Parathyroid adenoma (tissue), 2 donors: ENCODE measurements at regions not wholly inside any gene's neighbourhood (a gene's known extent, or its start where the extent isn't known, plus 50 kb on each side); places are given as distances from the start of the nearest gene placed in this dataset.
"Not testable (repeated sequence)": the region's sequence is repeated elsewhere in the genome, so short reads cannot be mapped to it uniquely, and the experiment has no call there.

Source experiments
- H2AFZ ChIP-seq: fragments of 300-600 bp; sonication (generic); one replicate; pipeline ENCODE4 v1.7.0; 2017; ENCODE audit warnings: antibody characterized with exemption, mild to moderate bottlenecking
- H3K27ac ChIP-seq: fragments of 300-600 bp; sonication (generic); one replicate; pipeline ENCODE4 v1.7.0; 2017
- H3K27me3 ChIP-seq: fragments of 300-600 bp; sonication (generic); one replicate; pipeline ENCODE4 v1.7.0; 2017; ENCODE audit warnings: low read length; ENCODE audit not compliant: control insufficient read depth, insufficient read depth
- H3K36me3 ChIP-seq: fragments of 300-600 bp; sonication (generic); one replicate; pipeline ENCODE4 v1.7.0; 2017; ENCODE audit warnings: low read length; ENCODE audit not compliant: control insufficient read depth, insufficient read depth
- H3K4me1 ChIP-seq: fragments of 300-600 bp; sonication (generic); one replicate; pipeline ENCODE4 v1.7.0; 2017; ENCODE audit warnings: control low read depth
- H3K4me2 ChIP-seq: fragments of 300-600 bp; sonication (generic); one replicate; pipeline ENCODE4 v1.7.0; 2017; ENCODE audit warnings: low read length
- H3K4me3 ChIP-seq: fragments of 300-600 bp; sonication (generic); one replicate; pipeline ENCODE4 v1.7.0; 2017; ENCODE audit warnings: low read depth, low read length
- H3K79me2 ChIP-seq: fragments of 300-600 bp; sonication (generic); one replicate; pipeline ENCODE4 v1.7.0; 2017; ENCODE audit warnings: control low read depth
- H3K9ac ChIP-seq: fragments of 300-600 bp; sonication (generic); one replicate; pipeline ENCODE4 v1.7.0; 2017; ENCODE audit warnings: mild to moderate bottlenecking
- H3K9me3 ChIP-seq: fragments of 300-600 bp; sonication (generic); one replicate; pipeline ENCODE4 v1.7.0; 2017; ENCODE audit warnings: low read length; ENCODE audit not compliant: control insufficient read depth
- TF ChIP-seq, protein P1 (sequence below): fragments of 300-600 bp; sonication (generic); IDR thresholded peaks from one replicate; pipeline ENCODE4 v1.7.0; 2017; ENCODE audit warnings: antibody characterized with exemption, mild to moderate bottlenecking
- donor health status: primary hyperparathyroidism.

GRCh38 chr4:189533603-189534002 lies 407.1 kb upstream of the FRG1 start:
- H3K4me1 ChIP-seq: no peaks in the 10 kb centered on the region
- no peak overlapping the region for H3K9ac ChIP-seq
- TF ChIP-seq, protein P1, sequence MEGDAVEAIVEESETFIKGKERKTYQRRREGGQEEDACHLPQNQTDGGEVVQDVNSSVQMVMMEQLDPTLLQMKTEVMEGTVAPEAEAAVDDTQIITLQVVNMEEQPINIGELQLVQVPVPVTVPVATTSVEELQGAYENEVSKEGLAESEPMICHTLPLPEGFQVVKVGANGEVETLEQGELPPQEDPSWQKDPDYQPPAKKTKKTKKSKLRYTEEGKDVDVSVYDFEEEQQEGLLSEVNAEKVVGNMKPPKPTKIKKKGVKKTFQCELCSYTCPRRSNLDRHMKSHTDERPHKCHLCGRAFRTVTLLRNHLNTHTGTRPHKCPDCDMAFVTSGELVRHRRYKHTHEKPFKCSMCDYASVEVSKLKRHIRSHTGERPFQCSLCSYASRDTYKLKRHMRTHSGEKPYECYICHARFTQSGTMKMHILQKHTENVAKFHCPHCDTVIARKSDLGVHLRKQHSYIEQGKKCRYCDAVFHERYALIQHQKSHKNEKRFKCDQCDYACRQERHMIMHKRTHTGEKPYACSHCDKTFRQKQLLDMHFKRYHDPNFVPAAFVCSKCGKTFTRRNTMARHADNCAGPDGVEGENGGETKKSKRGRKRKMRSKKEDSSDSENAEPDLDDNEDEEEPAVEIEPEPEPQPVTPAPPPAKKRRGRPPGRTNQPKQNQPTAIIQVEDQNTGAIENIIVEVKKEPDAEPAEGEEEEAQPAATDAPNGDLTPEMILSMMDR: no peak
- no peak overlapping the region for H3K4me2 ChIP-seq
- no peak overlapping the region for H2AFZ ChIP-seq
- H3K27ac ChIP-seq: no peak overlapping the region
- H3K4me3 ChIP-seq: no peak overlapping the region
- H3K79me2 ChIP-seq: no peaks in the 10 kb centered on the region
- H3K9me3 ChIP-seq: no peaks in the 10 kb centered on the region
- H3K36me3 ChIP-seq: no peaks in the 10 kb centered on the region
- no peaks in the 10 kb centered on the region for H3K27me3 ChIP-seq

DNA sequence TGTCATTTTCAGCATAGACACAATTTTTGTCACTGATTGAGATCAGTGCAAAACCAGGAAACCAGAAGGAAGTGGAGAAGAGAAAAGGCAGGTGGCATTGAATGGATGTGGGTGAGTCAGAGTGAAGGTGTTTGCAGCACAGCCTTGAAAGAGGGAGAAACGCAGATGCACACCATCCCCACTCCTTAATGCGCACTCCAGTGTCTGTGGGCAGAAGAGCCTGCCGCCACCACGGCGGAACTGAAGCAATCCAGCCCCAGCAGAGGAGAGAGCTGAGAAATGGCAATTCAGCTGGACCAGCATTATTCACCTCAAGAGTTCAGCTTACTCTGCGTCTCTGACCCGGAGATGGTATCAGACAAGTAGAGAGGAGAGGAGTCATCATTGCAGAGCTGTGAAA lies 393.1 kb upstream of the FRG1 start:
- H3K27ac ChIP-seq: peak overlapping the region; percentile 68
- H3K27me3 ChIP-seq: no peaks in the 10 kb centered on the region
- H3K9me3 ChIP-seq: no peaks in the 10 kb centered on the region
- no peak overlapping the region for H3K4me2 ChIP-seq
- TF ChIP-seq, protein P1: no peak
- H3K36me3 ChIP-seq: no peaks in the 10 kb centered on the region
- peak overlapping the region; percentile 25 for H2AFZ ChIP-seq
- H3K9ac ChIP-seq: no peak overlapping the region
- peaks cover 7% of the 10 kb centered on the region for H3K4me1 ChIP-seq
- no peaks in the 10 kb centered on the region for H3K79me2 ChIP-seq
- H3K4me3 ChIP-seq: no peak overlapping the region

DNA sequence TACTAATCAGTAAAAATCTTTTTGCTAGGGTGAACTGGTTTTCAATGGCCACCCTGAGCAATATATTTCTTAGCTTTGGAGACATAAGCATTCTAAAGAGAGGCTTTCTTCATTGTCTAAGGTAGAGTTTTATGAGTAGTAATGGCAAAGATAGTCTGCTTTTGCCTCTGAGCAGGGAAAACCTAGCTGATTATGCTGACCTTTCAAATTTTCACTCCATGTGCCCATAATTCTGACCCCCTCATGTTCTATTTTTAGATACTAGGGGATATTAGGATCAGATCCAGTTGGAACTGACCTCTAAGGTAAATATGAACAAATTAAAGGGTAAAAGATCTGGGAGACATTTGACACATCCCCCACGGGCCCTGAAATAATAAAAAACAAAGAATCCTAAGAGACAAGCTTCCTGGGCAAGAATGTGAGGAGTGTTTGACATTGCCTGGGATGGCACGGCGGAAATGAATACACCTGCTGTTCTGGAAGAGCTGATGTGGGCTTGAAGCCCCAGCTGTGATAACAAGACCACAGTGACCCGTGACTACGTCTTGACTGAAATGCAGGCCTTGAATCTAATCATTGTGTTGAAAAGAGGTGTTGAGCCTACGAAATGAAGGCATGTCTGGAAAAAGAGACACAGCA lies 392.1 kb upstream of the FRG1 start:
- peak overlapping the region; percentile 23 for H2AFZ ChIP-seq
- no peak overlapping the region for H3K9ac ChIP-seq
- TF ChIP-seq, protein P1: no peak

DNA sequence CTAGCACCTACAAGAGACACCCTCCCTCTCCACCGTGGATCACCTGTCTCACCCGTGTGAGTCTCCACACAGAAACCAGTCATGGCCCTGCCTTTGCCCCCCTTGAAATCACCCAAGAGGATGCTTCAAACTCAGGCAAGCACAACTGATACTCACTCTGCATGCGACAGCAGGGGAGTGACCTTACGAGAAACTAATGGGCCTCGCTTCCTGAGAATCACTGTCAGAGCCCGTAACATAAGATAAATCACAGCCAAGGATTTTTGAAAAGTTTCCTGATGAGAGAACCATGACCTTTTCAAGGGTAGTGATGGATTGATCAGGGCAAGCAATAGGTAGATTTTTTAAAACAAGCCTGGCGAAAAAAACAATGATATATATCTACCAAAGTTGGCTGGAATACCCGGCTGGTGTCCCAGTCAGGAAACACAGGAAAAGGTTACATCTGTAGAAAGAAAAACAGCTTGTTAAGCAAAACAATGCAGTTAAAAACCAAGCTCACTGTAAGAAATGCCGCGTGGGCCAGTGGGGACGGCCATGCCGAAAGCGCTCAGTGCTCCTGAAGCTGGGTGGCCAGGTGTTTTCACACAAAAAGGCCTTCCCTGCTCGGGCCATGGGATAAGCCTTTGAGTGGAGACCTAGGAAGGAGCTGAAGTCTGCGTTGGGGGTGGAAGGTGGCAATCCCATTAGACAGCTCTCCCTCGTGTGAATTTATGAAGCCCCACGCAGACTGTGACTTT lies 388.6 kb upstream of the FRG1 start:
- not testable (repeated sequence) for H2AFZ ChIP-seq, H3K27me3 ChIP-seq, H3K4me2 ChIP-seq, H3K4me1 ChIP-seq, H3K9me3 ChIP-seq, H3K9ac ChIP-seq, H3K4me3 ChIP-seq, H3K36me3 ChIP-seq, H3K79me2 ChIP-seq
- peak overlapping the region; percentile 36 for H3K27ac ChIP-seq

More for the DNA sequence above, 392.1 kb upstream of the FRG1 start:
- Histone ChIP-seq H3K9me3 (no peaks in the 10 kb centered on the region), H3K36me3 (no peaks in the 10 kb centered on the region), H3K4me2 (no peak overlapping the region), H3K4me1 (peaks cover 7% of the 10 kb centered on the region), H3K27ac (peak overlapping the region; percentile 68), H3K4me3 (no peak overlapping the region), H3K79me2 (no peaks in the 10 kb centered on the region), H3K27me3 (no peaks in the 10 kb centered on the region)

DNA sequence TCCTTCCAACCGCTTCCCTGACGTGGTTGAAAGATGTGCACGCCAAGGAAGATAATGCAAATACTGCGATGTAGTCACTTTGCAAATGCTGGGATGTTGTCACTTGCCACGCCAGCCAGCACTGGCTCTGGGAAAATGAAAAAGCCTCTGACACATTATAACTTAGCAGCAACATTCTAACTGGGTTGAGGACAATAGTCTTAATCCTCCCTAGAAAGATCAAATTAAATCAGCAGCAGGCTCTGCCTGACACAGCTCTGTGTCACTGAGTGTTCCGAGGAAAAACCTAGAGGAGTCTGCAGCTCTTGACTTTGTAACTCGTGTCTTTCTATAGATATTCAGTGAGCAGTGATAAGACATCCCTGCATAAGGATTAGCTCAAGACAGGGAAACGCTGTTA lies 380.1 kb upstream of the FRG1 start:
- H3K27ac ChIP-seq, H3K79me2 ChIP-seq, H3K36me3 ChIP-seq, H3K4me3 ChIP-seq, H3K9ac ChIP-seq, H3K4me2 ChIP-seq, H3K9me3 ChIP-seq, H3K4me1 ChIP-seq, H3K27me3 ChIP-seq, H2AFZ ChIP-seq: not testable (repeated sequence)

DNA sequence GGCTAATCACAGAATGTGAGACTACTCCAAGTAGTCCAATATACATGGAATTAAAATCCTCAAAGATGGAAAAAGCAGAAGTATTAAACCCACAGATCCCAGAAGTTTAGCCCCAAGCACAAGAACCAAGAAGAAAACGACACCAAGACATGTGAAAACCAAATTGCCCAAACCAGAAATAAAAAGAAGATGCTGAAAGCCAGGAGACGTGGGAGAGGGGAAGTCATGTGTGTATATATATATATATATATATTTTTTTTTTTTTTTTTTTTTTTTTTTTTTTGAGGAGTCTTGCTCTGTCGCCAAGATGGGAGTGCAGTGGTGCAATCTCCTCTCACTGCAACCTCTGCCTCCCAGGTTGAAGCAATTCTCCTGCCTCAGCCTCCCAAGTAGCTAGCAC lies 376.9 kb upstream of the FRG1 start:
- not testable (repeated sequence) for H3K4me3 ChIP-seq, H3K27ac ChIP-seq

DNA sequence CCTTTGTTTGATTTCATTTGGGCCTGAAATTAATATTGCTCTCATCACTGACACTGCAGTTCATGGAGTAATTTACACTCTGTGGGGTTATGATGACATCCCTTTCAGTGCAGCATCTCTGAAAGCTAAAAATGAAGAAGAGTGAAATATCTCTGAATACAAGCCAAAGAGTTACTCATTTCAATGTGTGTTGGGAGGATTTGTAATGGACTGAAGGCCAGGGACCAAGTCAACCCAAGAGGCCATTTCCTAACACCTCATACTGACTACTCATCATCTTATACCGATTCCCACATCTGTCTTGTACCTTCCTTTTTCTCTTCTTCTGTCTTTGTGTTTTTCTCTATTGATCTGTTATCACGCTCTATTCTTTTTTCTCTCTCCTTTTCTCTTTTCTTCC lies 374.4 kb upstream of the FRG1 start:
- H3K9ac ChIP-seq, H3K27me3 ChIP-seq, H3K79me2 ChIP-seq, H3K27ac ChIP-seq, H3K36me3 ChIP-seq, H3K4me1 ChIP-seq, H3K4me3 ChIP-seq, H3K9me3 ChIP-seq, H2AFZ ChIP-seq, H3K4me2 ChIP-seq: not testable (repeated sequence)

More for the DNA sequence above, 376.9 kb upstream of the FRG1 start:
- H3K36me3 ChIP-seq, H3K79me2 ChIP-seq, H2AFZ ChIP-seq, H3K4me2 ChIP-seq, H3K27me3 ChIP-seq, H3K9me3 ChIP-seq, H3K4me1 ChIP-seq, H3K9ac ChIP-seq: not testable (repeated sequence)

GRCh38 chr4:189566900-189567299 lies 373.8 kb upstream of the FRG1 start:
- not testable (repeated sequence) for H3K9me3 ChIP-seq, H3K27ac ChIP-seq, H3K79me2 ChIP-seq, H3K36me3 ChIP-seq, H3K4me2 ChIP-seq, H3K4me1 ChIP-seq, H3K4me3 ChIP-seq, H3K27me3 ChIP-seq, H2AFZ ChIP-seq, H3K9ac ChIP-seq
